ENCODE measurements at regions not wholly inside any gene's neighbourhood (a gene's known extent, or its start where the extent isn't known, plus 50 kb on each side); places are given as distances from the start of the nearest gene placed in this dataset.

- no peak for TF ChIP-seq CTCF (IDR thresholded peaks at IDR 0.05)
- TF ChIP-seq POLR2A (IDR thresholded peaks at IDR 0.05) = no peak
Observed at GRCh38 chr4:181312066-181312465, 931.1 kb upstream of the TENM3 start.
